ENCODE measurements at regions not wholly inside any gene's neighbourhood (a gene's known extent, or its start where the extent isn't known, plus 50 kb on each side); places are given as distances from the start of the nearest gene placed in this dataset.
"Not testable (repeated sequence)": the region's sequence is repeated elsewhere in the genome, so short reads cannot be mapped to it uniquely, and the experiment has no call there.

GRCh38 chr2:131733530-131733929 is 205.8 kb downstream of the CCDC74A start:
- not testable (repeated sequence) for TF ChIP-seq CTCF (IDR thresholded peaks at IDR 0.05); SREBF2 (IDR thresholded peaks at IDR 0.05); ESRRA (IDR thresholded peaks at IDR 0.05; ENCODE audit: borderline replicate concordance, low read length); BHLHE40 (IDR thresholded peaks at IDR 0.05; ENCODE audit: low read depth, low read length); MAX (IDR thresholded peaks at IDR 0.05); RFX5 (IDR thresholded peaks at IDR 0.05); POLR2A (IDR thresholded peaks at IDR 0.05; ENCODE audit: low read length); ZFP36 (IDR thresholded peaks at IDR 0.05; ENCODE audit: borderline replicate concordance, partially characterized antibody); CHD2 (IDR thresholded peaks at IDR 0.05; ENCODE audit: low read length, partially characterized antibody); NFE2L2 (conservative IDR thresholded peaks at IDR 0.05; ENCODE audit: low read length); RAD21 (conservative IDR thresholded peaks at IDR 0.05 in 1 of 2, IDR thresholded peaks at IDR 0.05 in 1 of 2); MAZ (IDR thresholded peaks at IDR 0.05; ENCODE audit: borderline replicate concordance, low read depth, low read length); JUN (IDR thresholded peaks at IDR 0.05)
- TF ChIP-seq, protein P1, sequence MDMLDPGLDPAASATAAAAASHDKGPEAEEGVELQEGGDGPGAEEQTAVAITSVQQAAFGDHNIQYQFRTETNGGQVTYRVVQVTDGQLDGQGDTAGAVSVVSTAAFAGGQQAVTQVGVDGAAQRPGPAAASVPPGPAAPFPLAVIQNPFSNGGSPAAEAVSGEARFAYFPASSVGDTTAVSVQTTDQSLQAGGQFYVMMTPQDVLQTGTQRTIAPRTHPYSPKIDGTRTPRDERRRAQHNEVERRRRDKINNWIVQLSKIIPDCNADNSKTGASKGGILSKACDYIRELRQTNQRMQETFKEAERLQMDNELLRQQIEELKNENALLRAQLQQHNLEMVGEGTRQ (IDR thresholded peaks at IDR 0.05): not testable (repeated sequence)

Measured in A549 (cell line).